D721Med (cell line): ENCODE measurements at regions not wholly inside any gene's neighbourhood (a gene's known extent, or its start where the extent isn't known, plus 50 kb on each side); places are given as distances from the start of the nearest gene placed in this dataset.

Experiments
- DNase-seq: peaks from one replicate; pipeline ENCODE4 v3.0.0; 2011; ENCODE audit warnings: low spot score; ENCODE audit not compliant: insufficient read length
- FAIRE-seq: peaks from 2 replicates; lab custom pipeline; 2011; peaks lifted over from hg19 to GRCh38; lab: Jason Lieb, UNC
- CTCF ChIP-seq: IDR thresholded peaks from 2 replicates; pipeline ENCODE4 v1.5.1; 2012; ENCODE audit warnings: mild to moderate bottlenecking, control low read depth; ENCODE audit not compliant: insufficient read depth; ENCODE audit errors: missing control alignments

- DNase-seq, result no peak
- FAIRE-seq, result no peak
- TF ChIP-seq CTCF, result no peak
Observed at GRCh38 chr7:80380957-80381356, 130.9 kb downstream of the GNAT3 start.

GRCh38 chr7:80379034-80379982 is 132.6 kb downstream of the GNAT3 start:
- no peak for DNase-seq
- TF ChIP-seq CTCF, result no peak
- no peak for FAIRE-seq

- TF ChIP-seq CTCF, result no peak
- FAIRE-seq, result no peak
Observed at GRCh38 chr7:80374321-80374720, 137.5 kb downstream of the GNAT3 start.

GRCh38 chr7:80373429-80374032 is 138.3 kb downstream of the GNAT3 start:
- TF ChIP-seq CTCF, result no peak
- FAIRE-seq (no peak), DNase-seq (no peak)

More at GRCh38 chr7:80374321-80374720, 137.5 kb downstream of the GNAT3 start:
- DNase-seq, result no peak

- DNase-seq, result no peak
- FAIRE-seq, result no peak
- TF ChIP-seq CTCF, result no peak
Observed at GRCh38 chr7:80372415-80372814, 139.4 kb downstream of the GNAT3 start.

- no peak for TF ChIP-seq CTCF
- FAIRE-seq (no peak), DNase-seq (no peak)
Observed at GRCh38 chr7:80370587-80370986, 141.3 kb downstream of the GNAT3 start.
